GM18507 (cell line): ENCODE measurements at regions not wholly inside any gene's neighbourhood (a gene's known extent, or its start where the extent isn't known, plus 50 kb on each side); places are given as distances from the start of the nearest gene placed in this dataset.
"Not testable (repeated sequence)": the region's sequence is repeated elsewhere in the genome, so short reads cannot be mapped to it uniquely, and the experiment has no call there.

ENCODE experiments used
- DNase-seq: peaks from one replicate; pipeline ENCODE4 v3.0.0; 2011; ENCODE audit warnings: low read depth; ENCODE audit not compliant: insufficient read length; ENCODE audit errors: extremely low spot score
- FAIRE-seq: peaks from 2 replicates; lab custom pipeline; 2011; peaks lifted over from hg19 to GRCh38; lab: Jason Lieb, UNC

GRCh38 chr15:22256389-22257046 lies 176.2 kb downstream of the OR4M2 start:
- not testable (repeated sequence) for FAIRE-seq, DNase-seq

GRCh38 chr15:22257047-22258008 lies 177.0 kb downstream of the OR4M2 start:
- DNase-seq (no peak), FAIRE-seq (no peak)

GRCh38 chr15:22258009-22258397 lies 177.7 kb downstream of the OR4M2 start:
- DNase-seq (no peak), FAIRE-seq (no peak)

- no peak for FAIRE-seq
- no peak for DNase-seq
Measured at GRCh38 chr15:22258398-22259150, 178.2 kb downstream of the OR4M2 start.

GRCh38 chr15:22259151-22259750 lies 178.9 kb downstream of the OR4M2 start:
- not testable (repeated sequence) for FAIRE-seq, DNase-seq

- DNase-seq (no peak), FAIRE-seq (no peak)
Measured at GRCh38 chr15:22259881-22260421, 179.6 kb downstream of the OR4M2 start.

GRCh38 chr15:22262613-22263020 lies 182.3 kb downstream of the OR4M2 start:
- DNase-seq (no peak), FAIRE-seq (no peak)

GRCh38 chr15:22263738-22264137 lies 183.4 kb downstream of the OR4M2 start:
- no peak for FAIRE-seq

GRCh38 chr15:22264272-22264671 lies 183.9 kb downstream of the OR4M2 start:
- FAIRE-seq, DNase-seq: not testable (repeated sequence)

More at GRCh38 chr15:22263738-22264137, 183.4 kb downstream of the OR4M2 start:
- no peak for DNase-seq

GRCh38 chr15:22265056-22265945 lies 185.0 kb downstream of the OR4M2 start:
- DNase-seq (no peak), FAIRE-seq (no peak)

GRCh38 chr15:22265970-22266369 lies 185.6 kb downstream of the OR4M2 start:
- FAIRE-seq (no peak), DNase-seq (no peak)

GRCh38 chr15:22267761-22268160 lies 187.4 kb downstream of the OR4M2 start:
- FAIRE-seq (no peak), DNase-seq (no peak)

- DNase-seq, FAIRE-seq: not testable (repeated sequence)
Measured at GRCh38 chr15:22268201-22268600, 187.9 kb downstream of the OR4M2 start.

GRCh38 chr15:22268654-22269053 lies 188.3 kb downstream of the OR4M2 start:
- not testable (repeated sequence) for FAIRE-seq, DNase-seq

GRCh38 chr15:22272286-22273160 lies 186.2 kb upstream of the GOLGA6L22 start:
- not testable (repeated sequence) for DNase-seq, FAIRE-seq

- not testable (repeated sequence) for FAIRE-seq, DNase-seq
Measured at GRCh38 chr15:22273185-22273584, 185.5 kb upstream of the GOLGA6L22 start.

GRCh38 chr15:22274376-22274775 lies 184.3 kb upstream of the GOLGA6L22 start:
- FAIRE-seq, DNase-seq: not testable (repeated sequence)
